Mucosa of descending colon (tissue), 3 donors: ENCODE measurements at regions not wholly inside any gene's neighbourhood (a gene's known extent, or its start where the extent isn't known, plus 50 kb on each side); places are given as distances from the start of the nearest gene placed in this dataset.

Source experiments
- ATAC-seq: fragments of 200-7000 bp; cut with Tn5 transposase; one replicate; pipeline ENCODE4 v1.9.1; 2020; ENCODE audit warnings: mild to moderate bottlenecking, moderate library complexity
- DNase-seq, 3 donors: peaks; one replicate each; pipeline ENCODE4 v3.0.0-alpha.2; 2020
- H3K36me3 ChIP-seq: fragments of 200-600 bp; one replicate; pipeline ENCODE4 v1.8.0; 2021; ENCODE audit warnings: low read depth, mild to moderate bottlenecking
- H3K4me1 ChIP-seq: fragments of 200-600 bp; one replicate; pipeline ENCODE4 v1.8.0; 2021; ENCODE audit warnings: low read depth, mild to moderate bottlenecking
- H3K4me3 ChIP-seq: fragments of 200-600 bp; one replicate; pipeline ENCODE4 v1.8.0; 2021; ENCODE audit warnings: mild to moderate bottlenecking
- H3K9me3 ChIP-seq: fragments of 200-600 bp; one replicate; pipeline ENCODE4 v1.8.0; 2021; ENCODE audit warnings: mild to moderate bottlenecking
- CTCF ChIP-seq: fragments of 200-600 bp; IDR thresholded peaks from one replicate; pipeline ENCODE4 v1.8.0; 2022; ENCODE audit warnings: antibody characterized with exemption, mild to moderate bottlenecking
- intact Hi-C, 2 donors: fragments of 100-400 bp; cut with DNase I in 1 of 2; cut with micrococcal nuclease in 1 of 2; formaldehyde crosslinking; loops; one replicate each; pipeline versions ENCODE4 v1.11.0 to v1.11.1; 2022; cut with DNase I, micrococcal nuclease
- donor health status: DM: no; HTN: no; CAD: no; lungs with moderate emphysema.
- donor health status: DM: no; HTN: no; CAD: no.
- donor health status: DM: no; HTN: yes; CAD: no.

GRCh38 chr3:177992993-177993970 is 543.0 kb upstream of the KCNMB2 start:
- no peak for ATAC-seq

GRCh38 chr3:177994976-177995375 is 541.3 kb upstream of the KCNMB2 start:
- Histone ChIP-seq H3K4me1 (no peaks in the 10 kb centered on the region), H3K9me3 (peaks cover 3% of the 10 kb centered on the region), H3K36me3 (no peaks in the 10 kb centered on the region), H3K4me3 (no peak overlapping the region)
- ATAC-seq: no peak
- intact Hi-C loops: no loop called here
- no peak for TF ChIP-seq CTCF
- no peak for DNase-seq

More at GRCh38 chr3:177992993-177993970, 543.0 kb upstream of the KCNMB2 start:
- intact Hi-C loops: no loop called here
- Histone ChIP-seq H3K36me3 (no peaks in the 10 kb centered on the region), H3K4me3 (no peak overlapping the region), H3K9me3 (no peaks in the 10 kb centered on the region), H3K4me1 (no peaks in the 10 kb centered on the region)
- DNase-seq: no peak
- no peak for TF ChIP-seq CTCF

DNA sequence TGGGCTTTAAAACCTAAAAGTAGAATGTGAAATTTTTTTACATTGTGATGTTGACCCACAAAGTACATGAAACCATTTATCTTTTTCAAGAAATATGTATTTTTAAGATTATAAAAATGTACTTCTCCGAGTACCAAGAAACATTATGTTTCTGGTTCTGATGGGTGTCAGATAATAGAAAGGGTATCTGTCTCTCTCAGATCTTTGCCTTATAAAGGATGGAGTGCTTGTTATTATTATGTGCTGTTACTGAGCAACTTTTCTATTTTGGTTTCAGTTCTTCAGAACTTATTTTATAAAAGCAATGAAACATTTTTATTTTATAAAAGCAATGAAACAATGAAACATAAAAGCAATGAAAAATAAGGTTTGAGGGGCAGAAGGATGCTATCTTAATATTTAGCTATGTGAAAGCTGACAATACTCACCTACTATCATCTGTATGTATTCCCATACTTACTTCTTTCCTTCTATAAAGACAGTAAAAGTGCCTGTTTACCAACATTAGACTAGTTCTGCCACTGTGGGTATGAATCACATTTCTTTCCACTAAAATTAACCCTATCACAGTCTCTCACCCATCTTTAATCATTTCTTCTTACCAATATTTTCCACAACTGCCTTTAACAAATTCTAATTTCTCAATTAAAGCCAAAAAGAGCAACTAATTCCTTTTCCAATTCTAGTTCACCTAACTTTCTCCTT is 540.7 kb upstream of the KCNMB2 start:
- no peak overlapping the region for H3K4me3 ChIP-seq
- TF ChIP-seq CTCF: no peak
- peaks cover 3% of the 10 kb centered on the region for H3K9me3 ChIP-seq
- H3K36me3 ChIP-seq: no peaks in the 10 kb centered on the region
- DNase-seq: no peak
- intact Hi-C loops: no loop called here
- H3K4me1 ChIP-seq: no peaks in the 10 kb centered on the region
- no peak for ATAC-seq

DNA sequence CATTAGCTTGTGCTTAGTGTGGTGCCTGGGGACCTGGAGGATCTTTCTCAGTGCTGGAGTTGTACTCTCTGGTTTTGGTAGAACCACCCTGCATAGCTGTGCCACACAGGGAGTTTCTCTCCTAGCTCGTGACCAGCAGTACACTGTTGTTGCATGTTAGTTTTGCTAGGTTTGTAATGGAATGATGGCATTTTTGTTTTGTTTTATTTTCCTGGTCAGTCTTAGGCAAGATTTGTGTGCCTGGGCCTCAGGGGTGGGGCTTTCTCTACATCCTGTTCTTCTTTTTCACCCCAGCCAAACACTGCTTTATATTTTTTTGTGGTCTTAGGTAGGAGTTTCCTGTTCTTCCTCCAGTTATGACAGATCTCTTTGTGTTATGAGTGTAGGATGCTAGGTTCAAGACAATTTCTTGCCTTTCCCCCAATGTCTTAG is 534.5 kb upstream of the KCNMB2 start:
- Histone ChIP-seq H3K36me3 (no peaks in the 10 kb centered on the region), H3K9me3 (peaks cover 3% of the 10 kb centered on the region), H3K4me1 (no peaks in the 10 kb centered on the region), H3K4me3 (no peak overlapping the region)
- peak; percentile 38 for ATAC-seq
- no peak for DNase-seq
- no peak for TF ChIP-seq CTCF
- intact Hi-C loops: no loop called here

- intact Hi-C loops: no loop called here
- no peak for TF ChIP-seq CTCF
- no peaks in the 10 kb centered on the region for H3K36me3 ChIP-seq
- DNase-seq (no peak), ATAC-seq (no peak)
- peaks cover 3% of the 10 kb centered on the region for H3K9me3 ChIP-seq
- no peaks in the 10 kb centered on the region for H3K4me1 ChIP-seq
- no peak overlapping the region for H3K4me3 ChIP-seq
Measured at GRCh38 chr3:178002113-178002512, 534.1 kb upstream of the KCNMB2 start.
